ENCODE measurements at regions not wholly inside any gene's neighbourhood (a gene's known extent, or its start where the extent isn't known, plus 50 kb on each side); places are given as distances from the start of the nearest gene placed in this dataset.

DNA sequence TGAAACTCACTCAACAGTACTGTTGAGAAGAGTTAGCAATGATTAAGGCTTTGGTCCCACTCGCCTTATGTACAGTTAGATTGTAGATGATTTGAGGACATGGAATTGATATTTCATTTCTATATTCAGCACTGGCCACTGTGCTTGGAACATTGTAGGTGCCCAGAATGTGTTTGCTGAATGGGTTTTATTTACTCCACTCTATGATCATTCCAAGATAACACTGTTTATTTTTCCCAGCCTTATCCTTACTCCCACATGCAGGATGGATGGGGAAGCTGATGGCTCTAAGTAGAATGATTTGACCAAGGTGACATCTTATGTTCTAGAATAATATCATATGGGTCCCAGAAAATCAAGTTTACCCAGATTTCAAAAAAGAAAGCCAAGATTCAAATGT lies 124.6 kb upstream of the RXFP2 start:
- TF ChIP-seq, protein P1, sequence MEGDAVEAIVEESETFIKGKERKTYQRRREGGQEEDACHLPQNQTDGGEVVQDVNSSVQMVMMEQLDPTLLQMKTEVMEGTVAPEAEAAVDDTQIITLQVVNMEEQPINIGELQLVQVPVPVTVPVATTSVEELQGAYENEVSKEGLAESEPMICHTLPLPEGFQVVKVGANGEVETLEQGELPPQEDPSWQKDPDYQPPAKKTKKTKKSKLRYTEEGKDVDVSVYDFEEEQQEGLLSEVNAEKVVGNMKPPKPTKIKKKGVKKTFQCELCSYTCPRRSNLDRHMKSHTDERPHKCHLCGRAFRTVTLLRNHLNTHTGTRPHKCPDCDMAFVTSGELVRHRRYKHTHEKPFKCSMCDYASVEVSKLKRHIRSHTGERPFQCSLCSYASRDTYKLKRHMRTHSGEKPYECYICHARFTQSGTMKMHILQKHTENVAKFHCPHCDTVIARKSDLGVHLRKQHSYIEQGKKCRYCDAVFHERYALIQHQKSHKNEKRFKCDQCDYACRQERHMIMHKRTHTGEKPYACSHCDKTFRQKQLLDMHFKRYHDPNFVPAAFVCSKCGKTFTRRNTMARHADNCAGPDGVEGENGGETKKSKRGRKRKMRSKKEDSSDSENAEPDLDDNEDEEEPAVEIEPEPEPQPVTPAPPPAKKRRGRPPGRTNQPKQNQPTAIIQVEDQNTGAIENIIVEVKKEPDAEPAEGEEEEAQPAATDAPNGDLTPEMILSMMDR (conservative IDR thresholded peaks at IDR 0.05 in 1 of 2, IDR thresholded peaks at IDR 0.05 in 1 of 2; ENCODE audit: low read depth in 1 of 2, low read length in 2 of 2): no peak
- no peak for TF ChIP-seq EZH2 (IDR thresholded peaks at IDR 0.05; ENCODE audit: low read length, missing control alignments)

Data from fibroblast of lung (primary cell).